ENCODE measurements at regions not wholly inside any gene's neighbourhood (a gene's known extent, or its start where the extent isn't known, plus 50 kb on each side); places are given as distances from the start of the nearest gene placed in this dataset.

DNA sequence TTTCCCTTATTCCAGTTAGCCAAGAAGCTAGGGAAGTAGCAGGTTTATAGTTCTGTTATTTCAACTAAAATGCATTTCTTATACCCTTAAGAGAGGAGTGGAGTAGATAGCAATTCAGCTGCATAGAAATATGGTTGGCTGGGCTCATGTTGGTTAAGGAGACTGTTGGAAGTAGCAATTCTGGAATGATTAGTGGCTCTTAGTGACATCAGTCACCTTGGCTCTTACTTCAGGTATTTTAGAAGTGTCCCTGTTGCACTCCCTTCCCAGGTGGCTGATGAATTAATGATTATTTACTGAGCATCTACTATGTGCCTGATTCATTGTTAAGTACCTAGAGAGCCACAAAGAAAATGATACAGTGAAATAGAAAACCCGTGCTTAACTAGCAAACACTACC, 128.1 kb downstream of the MGST1 start:
- Histone ChIP-seq H3K36me3 (no peaks in the 10 kb centered on the region), H3K9me3 (no peaks in the 10 kb centered on the region), H3K27me3 (no peaks in the 10 kb centered on the region), H3K4me1 (no peaks in the 10 kb centered on the region), H3K4me3 (no peak overlapping the region), H3K27ac (no peak overlapping the region)
- no peak for TF ChIP-seq POLR2A (IDR thresholded peaks at IDR 0.05)
- TF ChIP-seq, protein P1, sequence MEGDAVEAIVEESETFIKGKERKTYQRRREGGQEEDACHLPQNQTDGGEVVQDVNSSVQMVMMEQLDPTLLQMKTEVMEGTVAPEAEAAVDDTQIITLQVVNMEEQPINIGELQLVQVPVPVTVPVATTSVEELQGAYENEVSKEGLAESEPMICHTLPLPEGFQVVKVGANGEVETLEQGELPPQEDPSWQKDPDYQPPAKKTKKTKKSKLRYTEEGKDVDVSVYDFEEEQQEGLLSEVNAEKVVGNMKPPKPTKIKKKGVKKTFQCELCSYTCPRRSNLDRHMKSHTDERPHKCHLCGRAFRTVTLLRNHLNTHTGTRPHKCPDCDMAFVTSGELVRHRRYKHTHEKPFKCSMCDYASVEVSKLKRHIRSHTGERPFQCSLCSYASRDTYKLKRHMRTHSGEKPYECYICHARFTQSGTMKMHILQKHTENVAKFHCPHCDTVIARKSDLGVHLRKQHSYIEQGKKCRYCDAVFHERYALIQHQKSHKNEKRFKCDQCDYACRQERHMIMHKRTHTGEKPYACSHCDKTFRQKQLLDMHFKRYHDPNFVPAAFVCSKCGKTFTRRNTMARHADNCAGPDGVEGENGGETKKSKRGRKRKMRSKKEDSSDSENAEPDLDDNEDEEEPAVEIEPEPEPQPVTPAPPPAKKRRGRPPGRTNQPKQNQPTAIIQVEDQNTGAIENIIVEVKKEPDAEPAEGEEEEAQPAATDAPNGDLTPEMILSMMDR (IDR thresholded peaks at IDR 0.05) = no peak
- TF ChIP-seq POLR2AphosphoS5 (IDR thresholded peaks at IDR 0.05) = no peak
- no peak for DNase-seq (ENCODE audit: low spot score in 2 of 2)
- intact Hi-C loops (cut with DNase I; ENCODE audit: low total_unique reads) = no loop called here

DNA sequence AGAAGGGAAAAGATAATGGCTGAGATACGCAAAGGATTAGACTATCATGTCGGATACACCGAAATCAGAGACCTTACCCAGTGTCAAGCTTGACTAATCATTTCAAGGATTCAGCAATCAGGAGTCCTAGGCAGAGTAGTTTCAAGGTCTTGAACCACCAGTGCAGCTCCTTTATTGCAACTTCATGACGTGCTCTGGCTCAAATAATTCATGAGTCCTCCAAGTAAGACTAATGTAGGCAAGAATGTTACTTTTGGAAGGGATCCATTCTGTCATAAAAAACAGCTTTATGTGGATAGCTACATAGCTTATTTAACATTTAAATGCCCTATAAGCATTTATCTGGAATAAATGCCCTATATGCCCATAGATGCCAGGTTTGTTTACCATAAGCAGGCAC, 123.2 kb downstream of the LMO3 start:
- Histone ChIP-seq H3K27me3 (no peaks in the 10 kb centered on the region), H3K27ac (no peak overlapping the region), H3K36me3 (no peaks in the 10 kb centered on the region), H3K4me3 (no peak overlapping the region), H3K9me3 (peaks cover 0 to 11% of the 10 kb centered on the region in 2 donors), H3K4me1 (no peaks in the 10 kb centered on the region)
- DNase-seq (ENCODE audit: low spot score in 2 of 2) = no peak
- TF ChIP-seq POLR2A (IDR thresholded peaks at IDR 0.05) (no peak), POLR2AphosphoS5 (IDR thresholded peaks at IDR 0.05) (no peak)
- TF ChIP-seq, protein P1 (IDR thresholded peaks at IDR 0.05) = no peak
- intact Hi-C loops (cut with DNase I; ENCODE audit: low total_unique reads) = loop anchor here (5.0 kb wide), 1 partner anchor 535 kb away; no protein-coding TSS in a partner anchor

DNA sequence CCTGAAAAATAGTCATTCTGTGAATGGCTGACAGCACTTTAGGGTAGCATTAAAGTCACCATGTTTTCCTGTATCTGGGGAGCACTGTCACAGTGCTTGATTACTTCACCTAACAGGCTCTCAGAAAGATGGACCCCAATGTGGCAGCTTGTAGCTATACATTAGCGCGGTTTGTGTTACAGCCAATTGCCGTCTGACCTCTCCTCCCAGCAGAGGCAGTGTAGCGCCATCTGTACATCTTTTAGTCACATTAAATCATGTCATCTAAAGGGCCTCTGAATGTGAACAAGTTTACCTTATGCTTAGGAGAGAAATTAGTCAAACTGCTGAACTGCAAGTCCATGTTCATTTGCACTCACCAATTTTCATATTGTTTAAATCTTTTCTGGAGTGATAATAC, 113.7 kb downstream of the LMO3 start:
- no peaks in the 10 kb centered on the region for H3K9me3 ChIP-seq
- no peak overlapping the region for H3K4me3 ChIP-seq
- H3K36me3 ChIP-seq = no peaks in the 10 kb centered on the region
- no peak for DNase-seq (ENCODE audit: low spot score in 2 of 2)
- no peaks in the 10 kb centered on the region for H3K27me3 ChIP-seq
- TF ChIP-seq, protein P1 (IDR thresholded peaks at IDR 0.05) = no peak
- TF ChIP-seq POLR2AphosphoS5 (IDR thresholded peaks at IDR 0.05) (no peak), POLR2A (IDR thresholded peaks at IDR 0.05) (no peak)
- H3K4me1 ChIP-seq = no peaks in the 10 kb centered on the region
- no peak overlapping the region for H3K27ac ChIP-seq
- intact Hi-C loops (cut with DNase I; ENCODE audit: low total_unique reads) = no loop called here

DNA sequence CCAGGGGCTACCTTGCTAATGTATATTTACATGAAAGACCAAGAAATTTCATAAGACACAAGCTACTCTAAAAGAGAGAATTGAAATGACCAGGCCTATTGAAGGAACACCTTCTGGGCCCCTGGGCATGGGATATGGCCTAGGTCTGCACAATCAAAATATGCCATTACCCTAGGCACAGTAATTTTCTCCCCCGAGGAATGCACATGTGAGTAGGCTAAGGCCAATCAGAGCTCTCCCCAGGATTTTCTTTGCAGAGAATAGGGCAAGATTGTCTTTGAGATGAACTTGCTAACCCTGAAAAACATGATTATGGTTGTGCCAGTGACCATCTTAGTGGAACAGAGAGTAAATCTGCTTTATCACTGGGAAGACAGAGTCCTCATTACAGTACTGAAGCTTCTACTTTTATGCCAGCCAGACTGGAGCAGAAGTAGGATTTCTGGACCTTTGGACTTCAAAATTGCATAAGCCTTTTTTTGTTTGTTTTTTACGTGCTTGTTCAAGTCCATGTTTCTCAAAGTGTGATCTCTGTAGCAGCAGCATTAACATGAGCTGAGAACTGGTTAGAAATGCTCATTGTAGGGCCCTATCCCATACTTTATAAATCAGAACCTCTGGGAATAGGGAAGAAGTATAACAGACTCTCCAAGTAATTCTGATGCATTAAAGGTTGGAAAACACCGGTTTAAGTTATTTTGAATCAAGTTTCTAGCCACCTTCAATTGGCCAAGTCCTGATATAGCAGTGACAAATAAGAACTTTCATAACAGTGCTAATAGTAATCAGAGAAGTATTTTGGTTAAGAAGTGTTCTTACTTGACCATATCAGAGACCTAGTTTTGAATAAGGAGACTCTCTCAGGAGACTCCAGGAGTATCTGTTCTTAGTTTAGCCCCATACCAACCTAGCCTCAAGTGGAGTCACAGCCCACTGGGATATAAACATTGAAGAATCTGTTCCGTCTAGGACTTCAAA, 112.9 kb downstream of the LMO3 start:
- Histone ChIP-seq H3K4me1 (no peaks in the 10 kb centered on the region), H3K36me3 (no peaks in the 10 kb centered on the region), H3K27ac (no peak overlapping the region), H3K27me3 (no peaks in the 10 kb centered on the region), H3K9me3 (no peaks in the 10 kb centered on the region), H3K4me3 (no peak overlapping the region)
- no peak for TF ChIP-seq POLR2AphosphoS5 (IDR thresholded peaks at IDR 0.05)
- TF ChIP-seq, protein P1 (IDR thresholded peaks at IDR 0.05) = no peak
- TF ChIP-seq POLR2A (IDR thresholded peaks at IDR 0.05) = no peak
- intact Hi-C loops (cut with DNase I; ENCODE audit: low total_unique reads) = no loop called here
- DNase-seq (ENCODE audit: low spot score in 2 of 2) = no peak

DNA sequence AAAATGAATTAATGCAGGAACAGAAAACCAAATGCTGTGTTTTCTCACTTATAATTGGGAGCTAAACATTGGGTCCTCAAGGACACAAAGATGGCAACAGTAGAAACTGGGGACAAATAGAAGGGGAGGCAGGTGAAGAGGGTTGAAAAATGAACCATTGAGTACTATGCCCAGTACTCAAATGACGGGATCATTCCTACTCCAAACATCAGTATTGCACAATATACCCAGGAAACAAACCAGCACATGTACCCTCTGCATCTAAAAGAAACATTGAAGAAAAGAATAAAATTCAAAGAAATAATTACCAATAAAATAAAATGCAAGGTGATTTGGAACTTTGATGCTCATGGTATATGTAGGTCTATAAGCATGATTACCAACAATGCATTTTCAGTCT, 110.8 kb downstream of the LMO3 start:
- no peaks in the 10 kb centered on the region for H3K4me1 ChIP-seq
- H3K9me3 ChIP-seq = no peaks in the 10 kb centered on the region
- H3K27ac ChIP-seq = no peak overlapping the region
- intact Hi-C loops (cut with DNase I; ENCODE audit: low total_unique reads) = no loop called here
- H3K4me3 ChIP-seq = no peak overlapping the region
- no peak for TF ChIP-seq POLR2A (IDR thresholded peaks at IDR 0.05)
- TF ChIP-seq POLR2AphosphoS5 (IDR thresholded peaks at IDR 0.05) = no peak
- TF ChIP-seq, protein P1 (IDR thresholded peaks at IDR 0.05) = no peak
- H3K27me3 ChIP-seq = no peaks in the 10 kb centered on the region
- no peak for DNase-seq (ENCODE audit: low spot score in 2 of 2)
- no peaks in the 10 kb centered on the region for H3K36me3 ChIP-seq

Measured in breast epithelium (tissue), 4 donors.